Neural crest cell (in vitro differentiated cells): ENCODE measurements at regions not wholly inside any gene's neighbourhood (a gene's known extent, or its start where the extent isn't known, plus 50 kb on each side); places are given as distances from the start of the nearest gene placed in this dataset.

Experiments used
- DNase-seq: peaks from one replicate; pipeline ENCODE4 v3.0.0; 2021; ENCODE audit warnings: low read depth, mixed read lengths, low spot score
- H3K27ac Mint-ChIP-seq: one replicate; pipeline ENCODE4 v1.8.0; 2021; ENCODE audit warnings: mild to moderate bottlenecking, mixed read lengths; ENCODE audit not compliant: unreplicated experiment
- H3K27me3 Mint-ChIP-seq: 2 replicates; pipeline ENCODE4 v1.8.0; 2021; ENCODE audit warnings: low read depth, mild to moderate bottlenecking, mixed read lengths
- H3K36me3 Mint-ChIP-seq: 2 replicates; pipeline ENCODE4 v1.8.0; 2021; ENCODE audit warnings: low read depth, mild to moderate bottlenecking, mixed read lengths
- H3K4me1 Mint-ChIP-seq: 2 replicates; pipeline ENCODE4 v1.8.0; 2021; ENCODE audit warnings: mixed read lengths
- H3K4me3 Mint-ChIP-seq: one replicate; pipeline ENCODE4 v1.8.0; 2021; ENCODE audit warnings: mild to moderate bottlenecking, mixed read lengths
- H3K9me3 Mint-ChIP-seq: 2 replicates; pipeline ENCODE4 v1.8.0; 2021; ENCODE audit warnings: mixed read lengths
- CTCF ChIP-seq: fragments of 200-600 bp; sonication (generic); conservative IDR thresholded peaks from 2 replicates; pipeline ENCODE4 v1.5.0; 2021; ENCODE audit warnings: antibody characterized with exemption, mild to moderate bottlenecking

DNA sequence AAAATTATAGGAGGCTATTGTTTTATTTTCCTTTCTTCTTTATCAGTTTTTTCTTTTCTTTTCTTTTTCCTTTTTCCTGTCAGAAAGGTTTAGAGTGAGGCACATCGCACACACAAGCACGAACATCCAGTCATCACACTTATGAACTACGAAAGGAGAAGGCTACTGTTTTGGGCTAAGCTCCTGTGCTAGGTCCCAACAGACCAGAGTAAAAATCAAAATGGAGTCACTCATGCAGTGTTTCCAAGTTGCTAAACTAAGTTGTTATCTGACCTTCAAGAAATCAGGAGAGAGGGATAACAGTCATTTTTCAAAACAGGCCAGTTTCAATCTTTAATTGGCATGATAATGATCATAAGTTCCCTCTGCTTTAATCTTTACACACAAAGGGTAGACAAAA lies 93.6 kb downstream of the CD24 start:
- Mint-ChIP-seq H3K36me3 (peaks cover 3% of the 10 kb centered on the region), H3K27me3 (peaks cover 2% of the 10 kb centered on the region), H3K4me3 (no peak overlapping the region), H3K9me3 (peaks cover 9% of the 10 kb centered on the region), H3K27ac (no peak overlapping the region), H3K4me1 (no peaks in the 10 kb centered on the region)
- no peak for DNase-seq
- no peak for TF ChIP-seq CTCF

DNA sequence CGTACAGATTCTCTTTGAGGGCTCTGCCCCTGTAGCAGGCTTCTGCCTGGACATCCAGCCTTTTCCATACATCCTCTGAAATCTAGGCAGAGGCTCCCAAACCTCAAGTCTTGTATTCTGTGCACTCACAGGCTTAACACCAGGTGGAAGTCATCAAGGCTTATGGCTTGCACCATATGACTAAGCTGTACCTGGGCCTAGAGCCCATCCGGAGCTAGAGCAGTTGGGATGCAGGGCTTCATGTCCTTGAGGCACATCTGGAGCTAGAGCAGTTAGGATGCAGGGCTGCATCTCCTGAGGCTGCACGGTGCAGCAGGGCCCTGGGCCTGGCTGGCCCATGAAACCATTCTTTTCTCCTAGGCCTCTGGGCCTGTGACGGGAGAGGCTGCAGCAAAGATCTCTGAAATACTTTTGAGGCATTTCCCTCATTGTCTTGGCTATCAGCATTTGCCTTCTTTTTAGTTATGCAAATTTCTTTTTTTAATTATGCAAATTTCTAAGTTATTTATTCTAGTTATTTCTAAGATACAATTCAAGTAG lies 98.7 kb downstream of the CD24 start:
- H3K27ac Mint-ChIP-seq: no peak overlapping the region
- H3K9me3 Mint-ChIP-seq: peaks cover 11% of the 10 kb centered on the region
- peaks cover 2% of the 10 kb centered on the region for H3K27me3 Mint-ChIP-seq
- TF ChIP-seq CTCF: no peak
- H3K4me3 Mint-ChIP-seq: no peak overlapping the region
- H3K4me1 Mint-ChIP-seq: no peaks in the 10 kb centered on the region
- DNase-seq: no peak
- H3K36me3 Mint-ChIP-seq: peaks cover 3% of the 10 kb centered on the region

GRCh38 chr6:106874481-106874880 lies 100.0 kb downstream of the CD24 start:
- H3K4me3 Mint-ChIP-seq: no peak overlapping the region
- DNase-seq: no peak
- peaks cover 2% of the 10 kb centered on the region for H3K27me3 Mint-ChIP-seq
- H3K9me3 Mint-ChIP-seq: peaks cover 14% of the 10 kb centered on the region
- no peak overlapping the region for H3K27ac Mint-ChIP-seq
- no peaks in the 10 kb centered on the region for H3K4me1 Mint-ChIP-seq
- TF ChIP-seq CTCF: no peak
- H3K36me3 Mint-ChIP-seq: peaks cover 3% of the 10 kb centered on the region

DNA sequence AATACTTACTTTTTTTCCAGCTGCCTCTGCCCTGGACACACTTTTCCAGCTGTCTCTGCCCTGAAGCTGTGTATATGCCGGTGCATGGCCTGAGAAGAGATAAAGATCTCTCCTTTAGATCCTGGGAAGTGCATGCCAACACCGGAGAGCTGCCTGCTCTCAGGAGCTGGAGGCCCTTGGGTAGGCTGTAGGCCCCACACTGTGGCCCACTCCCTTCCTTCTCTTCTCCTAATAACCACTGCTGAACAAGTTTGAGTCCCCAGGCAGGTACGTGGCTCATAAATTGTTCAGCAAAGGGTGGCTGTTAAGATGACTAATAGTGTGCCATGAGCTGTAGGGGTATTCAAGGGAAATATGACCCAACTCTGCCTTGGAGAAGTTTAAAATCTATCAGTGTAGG lies 102.5 kb downstream of the CD24 start:
- Mint-ChIP-seq H3K4me1 (no peaks in the 10 kb centered on the region), H3K9me3 (peaks cover 18% of the 10 kb centered on the region), H3K4me3 (no peak overlapping the region), H3K36me3 (peaks cover 3% of the 10 kb centered on the region), H3K27me3 (peaks cover 2% of the 10 kb centered on the region), H3K27ac (no peak overlapping the region)
- TF ChIP-seq CTCF: no peak
- DNase-seq: no peak

DNA sequence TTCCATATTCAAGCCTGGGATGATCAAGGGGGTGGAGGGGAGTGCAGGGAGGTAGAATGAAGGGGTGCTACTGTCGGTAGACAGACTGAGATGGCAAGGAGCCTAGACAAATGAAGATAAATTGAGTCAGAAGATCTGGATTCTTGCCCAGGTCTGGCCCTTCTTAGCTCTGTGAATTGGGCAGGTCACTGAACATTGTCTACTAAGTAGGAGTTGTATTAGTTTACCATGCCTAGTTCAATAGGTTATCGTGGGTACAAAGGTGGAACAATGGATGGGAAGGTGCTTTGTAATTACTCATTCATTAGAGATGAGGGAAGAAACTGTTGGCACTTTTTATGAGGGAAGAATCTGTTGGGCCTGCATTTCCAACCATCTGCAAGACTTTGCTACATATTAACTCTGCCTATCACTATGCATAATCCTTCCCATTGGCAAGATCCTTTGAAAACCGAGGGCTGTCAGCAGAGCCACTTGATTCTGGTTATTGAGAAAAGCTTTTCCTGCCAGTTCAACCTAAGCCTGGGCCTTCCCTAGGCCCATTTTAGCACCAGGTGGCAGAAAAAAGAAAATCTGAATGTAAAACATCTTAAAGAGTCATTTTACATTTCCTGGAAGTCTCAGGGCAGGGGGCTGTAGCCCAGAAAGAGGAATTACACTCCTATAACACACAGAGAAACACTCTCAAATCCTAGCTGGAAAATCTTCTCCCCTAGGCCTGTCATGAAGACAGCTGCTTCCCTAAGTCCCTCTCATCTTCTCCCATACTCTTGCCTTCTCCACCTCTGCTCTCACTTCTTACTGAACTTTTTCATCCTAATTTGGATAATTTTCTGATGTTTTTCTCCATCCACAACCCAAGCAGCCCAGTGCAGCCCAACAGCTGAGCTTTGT lies 103.5 kb downstream of the CD24 start:
- H3K4me3 Mint-ChIP-seq: no peak overlapping the region
- no peaks in the 10 kb centered on the region for H3K27me3 Mint-ChIP-seq
- H3K36me3 Mint-ChIP-seq: no peaks in the 10 kb centered on the region
- no peaks in the 10 kb centered on the region for H3K4me1 Mint-ChIP-seq
- H3K27ac Mint-ChIP-seq: no peak overlapping the region
- DNase-seq: no peak
- no peak for TF ChIP-seq CTCF
- H3K9me3 Mint-ChIP-seq: peaks cover 14% of the 10 kb centered on the region
